ENCODE measurements at regions not wholly inside any gene's neighbourhood (a gene's known extent, or its start where the extent isn't known, plus 50 kb on each side); places are given as distances from the start of the nearest gene placed in this dataset.

- Histone ChIP-seq H3K4me2 (no peak overlapping the region), H3K27ac (no peak overlapping the region), H3K4me3 (no peak overlapping the region), H3K9me3 (peaks cover 3% of the 10 kb centered on the region; the same call in 2 of the 3 replicates), H3K4me1 (no peaks in the 10 kb centered on the region)
- POLR2A ChIA-PET, result no interaction called here
- DNase-seq (ENCODE audit: low read depth in 1 of 2, low spot score in 1 of 2), result no peak
- no peak for FAIRE-seq
- CTCF ChIA-PET, result interaction anchor here (3.7 kb wide), 1 partner anchor 22 kb away, joined by 12 read pairs; no protein-coding TSS in a partner anchor
- TF ChIP-seq CHD2 (IDR thresholded peaks at IDR 0.05; ENCODE audit: low read length, partially characterized antibody) (no peak), SREBF2 (IDR thresholded peaks at IDR 0.05) (no peak), ZFP36 (IDR thresholded peaks at IDR 0.05; ENCODE audit: borderline replicate concordance, partially characterized antibody) (no peak), HOXA7 (CRISPR knock-in tag; IDR thresholded peaks at IDR 0.05) (no peak), HEYL (CRISPR knock-in tag; IDR thresholded peaks at IDR 0.05) (no peak), PBX3 (IDR thresholded peaks at IDR 0.05) (no peak), NR3C1 (IDR thresholded peaks at IDR 0.05) (no peak), TP53 (CRISPR knock-in tag; IDR thresholded peaks at IDR 0.05) (no peak)
- ATAC-seq, result no peak
Observed at GRCh38 chr5:163386352-163386751, 51.0 kb upstream of the CCNG1 start.

GRCh38 chr5:163387589-163388343 lies 49.6 kb upstream of the CCNG1 start:
- Histone ChIP-seq H3K4me2 (no peak overlapping the region), H3K4me3 (no peak overlapping the region), H3K9me3 (peaks cover 3% of the 10 kb centered on the region; the same call in 2 of the 3 replicates), H3K27ac (no peak overlapping the region), H3K4me1 (no peaks in the 10 kb centered on the region)
- no peak for DNase-seq (ENCODE audit: low read depth in 1 of 2, low spot score in 1 of 2)
- TF ChIP-seq NR3C1 (IDR thresholded peaks at IDR 0.05) (no peak), RARB (CRISPR knock-in tag; IDR thresholded peaks at IDR 0.05) (no peak)
- ChIA-PET CTCF (interaction anchor here (3.7 kb wide), 1 partner anchor 21 kb away, joined by 12 read pairs; no protein-coding TSS in a partner anchor), POLR2A (no interaction called here)
- 46% methylated on average over 5 of the region's 5 CpGs for WGBS (ENCODE audit: missing lambda C conversion rate)
- ATAC-seq, result no peak
- no peak for FAIRE-seq

Small RNA genes lying in the stretch of these regions (small RNA-seq; reads per million reads assigned to genes)
- 0 to 4.7 (median 0) reads per million in 6 experiments for gene RNU6-164P
